ENCODE measurements at regions not wholly inside any gene's neighbourhood (a gene's known extent, or its start where the extent isn't known, plus 50 kb on each side); places are given as distances from the start of the nearest gene placed in this dataset.
A peak's percentile ranks its signal among the peaks of the same experiment; 100 is the strongest.

DNA sequence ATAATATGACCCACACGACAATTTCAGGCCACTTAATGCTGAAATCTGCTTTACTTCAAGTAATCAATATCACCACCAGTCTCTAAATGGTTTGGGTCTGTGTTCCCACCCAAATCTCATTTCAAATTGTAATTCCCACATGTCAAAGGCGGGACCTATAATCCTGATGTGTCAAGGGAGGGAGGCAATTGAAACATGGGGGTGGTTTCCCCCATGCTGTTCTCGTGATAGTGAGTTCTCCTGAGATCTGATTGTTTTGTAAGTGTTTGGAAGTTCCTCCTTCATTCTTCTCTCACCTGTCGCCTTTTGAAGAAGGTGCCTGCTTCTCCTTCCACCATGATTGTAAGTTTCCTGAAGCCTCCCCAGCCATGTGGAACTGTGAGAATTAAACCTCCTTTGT is 178.4 kb downstream of the CRPPA start:
- H3K4me3 ChIP-seq (ENCODE audit: low read depth, low read length), result no peak overlapping the region
- H3K9me3 ChIP-seq (ENCODE audit: control insufficient read depth, insufficient read depth, low read length), result no peaks in the 10 kb centered on the region
- DNase-seq (ENCODE audit: low read depth in 4 of 6, low spot score in 6 of 6), result no peak
- no peaks in the 10 kb centered on the region for H3K4me1 ChIP-seq (ENCODE audit: control insufficient read depth, insufficient read depth, low read length)
- no peaks in the 10 kb centered on the region for H3K36me3 ChIP-seq (ENCODE audit: control insufficient read depth, insufficient read depth, low read length)
- no peaks in the 10 kb centered on the region for H3K27me3 ChIP-seq (ENCODE audit: control insufficient read depth, insufficient read depth, low read length)
- WGBS (ENCODE audit: insufficient coverage), result 100% methylated on average over 1 of the region's 4 CpGs
- H3K27ac ChIP-seq (ENCODE audit: low read depth, low read length), result no peak overlapping the region

DNA sequence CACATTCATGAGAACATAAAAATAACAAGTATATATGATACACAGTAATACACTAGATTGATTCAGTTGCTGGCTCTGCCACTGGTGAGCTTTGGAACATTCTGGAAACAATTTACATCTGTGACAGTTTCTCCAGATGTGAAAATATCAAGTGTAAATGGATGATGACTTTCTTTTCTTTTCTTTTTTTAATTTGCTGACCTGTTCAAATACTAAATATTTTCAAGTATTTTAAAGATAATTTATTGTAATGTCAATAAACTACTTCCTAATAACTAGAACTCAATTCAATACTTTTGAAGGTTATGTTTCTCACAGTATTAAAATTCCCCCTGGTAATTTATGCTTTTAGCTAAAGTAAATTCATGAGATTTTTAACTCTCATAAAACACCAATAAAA is 180.3 kb downstream of the CRPPA start:
- Histone ChIP-seq H3K9me3 (ENCODE audit: control insufficient read depth, insufficient read depth, low read length) (no peaks in the 10 kb centered on the region), H3K4me3 (ENCODE audit: low read depth, low read length) (no peak overlapping the region), H3K27ac (ENCODE audit: low read depth, low read length) (no peak overlapping the region), H3K36me3 (ENCODE audit: control insufficient read depth, insufficient read depth, low read length) (no peaks in the 10 kb centered on the region), H3K27me3 (ENCODE audit: control insufficient read depth, insufficient read depth, low read length) (no peaks in the 10 kb centered on the region), H3K4me1 (ENCODE audit: control insufficient read depth, insufficient read depth, low read length) (no peaks in the 10 kb centered on the region)
- DNase-seq (ENCODE audit: low read depth in 4 of 6, low spot score in 6 of 6), result no peak

DNA sequence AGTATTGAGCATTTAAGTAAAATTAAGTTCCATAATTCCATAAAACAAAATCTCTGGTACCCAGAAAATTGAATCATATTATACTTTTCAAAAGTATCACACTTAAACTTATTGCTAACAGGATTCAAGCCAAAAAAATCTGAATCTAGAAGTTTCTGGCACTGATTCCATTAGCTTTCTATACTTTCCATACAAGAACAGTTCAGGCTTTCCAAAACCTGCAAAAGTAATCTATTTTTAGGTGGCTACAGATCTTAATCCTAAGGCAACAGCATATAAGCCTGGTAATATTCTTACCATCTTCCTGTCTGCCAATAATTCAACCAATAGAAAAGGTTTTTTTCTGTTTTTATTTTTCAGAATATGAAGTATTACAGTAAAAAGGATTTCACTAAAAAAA is 185.0 kb downstream of the CRPPA start:
- H3K27me3 ChIP-seq (ENCODE audit: control insufficient read depth, insufficient read depth, low read length), result no peaks in the 10 kb centered on the region
- no peaks in the 10 kb centered on the region for H3K9me3 ChIP-seq (ENCODE audit: control insufficient read depth, insufficient read depth, low read length)
- no peak overlapping the region for H3K4me3 ChIP-seq (ENCODE audit: low read depth, low read length)
- DNase-seq (ENCODE audit: low read depth in 4 of 6, low spot score in 6 of 6), result peak in 1 of 6 donors; percentile 28
- H3K27ac ChIP-seq (ENCODE audit: low read depth, low read length), result no peak overlapping the region
- no peaks in the 10 kb centered on the region for H3K4me1 ChIP-seq (ENCODE audit: control insufficient read depth, insufficient read depth, low read length)
- H3K36me3 ChIP-seq (ENCODE audit: control insufficient read depth, insufficient read depth, low read length), result no peaks in the 10 kb centered on the region

DNA sequence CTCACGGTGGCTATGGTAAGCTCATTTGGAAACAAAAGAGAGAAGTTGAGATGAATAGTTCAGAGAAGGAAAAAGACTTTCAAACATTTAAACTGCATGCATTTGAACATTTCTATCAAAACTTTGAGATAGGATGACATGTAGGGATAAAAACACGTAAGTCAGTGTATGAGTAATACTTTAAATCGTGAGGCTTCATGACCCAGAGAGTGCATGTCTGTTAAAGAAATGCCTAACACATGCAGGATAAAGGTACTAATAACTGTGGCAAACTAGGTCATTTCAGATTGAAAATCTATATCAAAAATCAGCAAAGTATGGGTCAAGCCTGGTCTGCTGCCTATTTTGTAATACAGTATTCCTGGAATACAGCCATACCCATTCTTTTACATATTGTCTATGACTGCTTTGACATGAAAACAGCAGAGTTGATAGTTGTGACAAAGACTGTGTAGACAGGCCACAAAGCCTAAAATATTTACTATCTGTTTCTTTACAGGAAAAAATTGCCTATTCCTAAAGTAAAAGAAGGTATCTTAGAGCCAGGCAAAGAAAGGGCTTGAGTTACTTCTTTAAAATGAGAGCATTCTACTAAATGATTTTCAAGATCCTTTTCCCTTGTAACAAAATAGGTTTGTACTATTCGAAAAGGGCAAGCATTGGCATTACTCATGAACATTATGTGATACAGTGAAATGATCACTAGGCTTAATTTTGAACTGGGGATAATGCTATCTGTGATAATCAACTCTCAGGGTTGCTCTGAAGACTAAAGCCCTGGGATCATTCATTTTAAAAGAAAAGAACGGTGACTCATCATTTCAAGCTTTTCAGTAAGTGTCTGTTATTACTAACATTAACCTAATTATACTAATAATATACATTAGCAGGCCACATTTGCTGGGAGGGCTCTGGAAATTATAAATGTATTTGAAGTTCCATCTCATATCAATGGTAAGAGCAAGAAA is 185.9 kb downstream of the CRPPA start:
- no peak overlapping the region for H3K27ac ChIP-seq (ENCODE audit: low read depth, low read length)
- H3K27me3 ChIP-seq (ENCODE audit: control insufficient read depth, insufficient read depth, low read length), result no peaks in the 10 kb centered on the region
- WGBS (ENCODE audit: insufficient coverage), result 100% methylated on average over 1 of the region's 5 CpGs
- no peaks in the 10 kb centered on the region for H3K4me1 ChIP-seq (ENCODE audit: control insufficient read depth, insufficient read depth, low read length)
- no peaks in the 10 kb centered on the region for H3K9me3 ChIP-seq (ENCODE audit: control insufficient read depth, insufficient read depth, low read length)
- H3K36me3 ChIP-seq (ENCODE audit: control insufficient read depth, insufficient read depth, low read length), result no peaks in the 10 kb centered on the region
- no peak for DNase-seq (ENCODE audit: low read depth in 4 of 6, low spot score in 6 of 6)
- H3K4me3 ChIP-seq (ENCODE audit: low read depth, low read length), result no peak overlapping the region

DNA sequence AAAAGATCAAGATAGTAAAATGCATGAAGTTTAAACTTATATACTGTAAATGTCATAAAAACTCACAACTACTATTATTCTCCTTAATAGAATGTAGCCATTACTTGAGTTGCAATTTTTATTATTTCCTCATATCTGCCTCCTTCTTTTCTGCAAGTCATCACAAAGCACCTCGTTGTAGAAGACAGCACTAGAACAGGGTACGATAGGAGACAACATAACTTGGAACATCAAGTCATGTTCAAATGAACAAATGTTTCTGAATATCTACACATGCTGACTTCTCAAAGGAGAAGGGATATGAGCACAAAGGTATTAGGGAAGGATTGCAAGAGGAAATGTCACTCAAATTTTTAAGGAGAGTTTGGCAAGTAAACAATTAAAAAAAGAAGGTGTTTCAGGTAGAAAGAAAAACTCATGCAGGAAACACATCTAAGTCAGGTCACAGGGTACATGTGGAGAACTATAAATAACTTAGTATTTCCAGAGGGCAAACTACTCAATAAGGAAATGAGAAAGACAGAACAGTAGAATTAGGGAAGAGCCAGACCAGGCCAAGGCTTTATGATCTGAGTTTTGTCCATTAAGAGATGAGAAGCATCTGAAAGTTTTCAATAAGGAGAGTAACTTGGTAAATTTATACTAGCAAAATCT is 186.7 kb downstream of the CRPPA start:
- DNase-seq (ENCODE audit: low read depth in 4 of 6, low spot score in 6 of 6), result no peak
- Histone ChIP-seq H3K36me3 (ENCODE audit: control insufficient read depth, insufficient read depth, low read length) (no peaks in the 10 kb centered on the region), H3K9me3 (ENCODE audit: control insufficient read depth, insufficient read depth, low read length) (peaks cover 3% of the 10 kb centered on the region), H3K27me3 (ENCODE audit: control insufficient read depth, insufficient read depth, low read length) (no peaks in the 10 kb centered on the region), H3K4me1 (ENCODE audit: control insufficient read depth, insufficient read depth, low read length) (no peaks in the 10 kb centered on the region), H3K27ac (ENCODE audit: low read depth, low read length) (no peak overlapping the region), H3K4me3 (ENCODE audit: low read depth, low read length) (no peak overlapping the region)
- WGBS (ENCODE audit: insufficient coverage), result no CpG with 5 or more reads among the region's 2 CpGs

DNA sequence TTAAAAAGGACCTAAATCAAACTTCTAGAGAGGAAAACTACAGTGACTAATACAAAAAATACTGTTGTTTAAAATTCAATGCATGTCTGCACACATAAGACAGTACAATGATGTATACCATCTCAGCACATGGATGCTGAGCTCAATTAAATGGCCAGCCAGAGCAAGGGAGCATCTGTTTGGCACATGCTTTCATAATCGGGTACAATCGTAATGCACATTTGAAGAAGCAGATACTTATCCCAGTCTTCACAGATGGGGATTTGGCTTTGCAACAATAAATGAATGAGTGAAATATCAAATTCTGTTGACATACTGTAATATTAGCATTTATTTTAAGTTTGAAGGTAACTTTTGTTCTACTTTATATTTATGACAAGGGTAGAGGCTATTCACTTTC is 187.8 kb downstream of the CRPPA start:
- DNase-seq (ENCODE audit: low read depth in 4 of 6, low spot score in 6 of 6), result peak in 2 of 6 donors; percentile 24 to 31
- H3K27me3 ChIP-seq (ENCODE audit: control insufficient read depth, insufficient read depth, low read length), result no peaks in the 10 kb centered on the region
- no peaks in the 10 kb centered on the region for H3K36me3 ChIP-seq (ENCODE audit: control insufficient read depth, insufficient read depth, low read length)
- H3K4me1 ChIP-seq (ENCODE audit: control insufficient read depth, insufficient read depth, low read length), result no peaks in the 10 kb centered on the region
- 67% methylated on average over 2 of the region's 2 CpGs for WGBS (ENCODE audit: insufficient coverage)
- no peak overlapping the region for H3K4me3 ChIP-seq (ENCODE audit: low read depth, low read length)
- peaks cover 3% of the 10 kb centered on the region for H3K9me3 ChIP-seq (ENCODE audit: control insufficient read depth, insufficient read depth, low read length)
- no peak overlapping the region for H3K27ac ChIP-seq (ENCODE audit: low read depth, low read length)

DNA sequence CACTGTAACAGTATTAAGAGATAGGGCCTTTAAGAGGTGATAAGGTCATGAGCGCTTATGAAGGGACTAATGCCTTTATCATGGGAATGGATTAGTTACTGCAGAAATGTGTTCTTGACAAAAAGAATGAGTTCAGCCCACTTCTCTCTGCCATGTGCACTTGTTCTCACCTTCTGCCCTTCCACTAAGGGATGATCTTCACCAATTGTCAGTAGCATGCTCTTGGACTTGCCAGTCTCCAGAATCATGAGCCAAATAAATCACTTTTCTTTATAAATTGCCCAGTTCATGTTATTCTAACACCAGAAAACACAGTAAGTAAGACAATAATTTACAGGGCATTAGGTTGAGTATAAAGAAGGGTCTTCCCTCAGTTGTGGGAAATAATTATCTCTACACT is 189.1 kb downstream of the CRPPA start:
- Histone ChIP-seq H3K27ac (ENCODE audit: low read depth, low read length) (no peak overlapping the region), H3K9me3 (ENCODE audit: control insufficient read depth, insufficient read depth, low read length) (peaks cover 3% of the 10 kb centered on the region), H3K4me3 (ENCODE audit: low read depth, low read length) (no peak overlapping the region), H3K4me1 (ENCODE audit: control insufficient read depth, insufficient read depth, low read length) (no peaks in the 10 kb centered on the region), H3K27me3 (ENCODE audit: control insufficient read depth, insufficient read depth, low read length) (no peaks in the 10 kb centered on the region), H3K36me3 (ENCODE audit: control insufficient read depth, insufficient read depth, low read length) (no peaks in the 10 kb centered on the region)
- WGBS (ENCODE audit: insufficient coverage), result no CpG with 5 or more reads among the region's 1 CpG
- no peak for DNase-seq (ENCODE audit: low read depth in 4 of 6, low spot score in 6 of 6)

DNA sequence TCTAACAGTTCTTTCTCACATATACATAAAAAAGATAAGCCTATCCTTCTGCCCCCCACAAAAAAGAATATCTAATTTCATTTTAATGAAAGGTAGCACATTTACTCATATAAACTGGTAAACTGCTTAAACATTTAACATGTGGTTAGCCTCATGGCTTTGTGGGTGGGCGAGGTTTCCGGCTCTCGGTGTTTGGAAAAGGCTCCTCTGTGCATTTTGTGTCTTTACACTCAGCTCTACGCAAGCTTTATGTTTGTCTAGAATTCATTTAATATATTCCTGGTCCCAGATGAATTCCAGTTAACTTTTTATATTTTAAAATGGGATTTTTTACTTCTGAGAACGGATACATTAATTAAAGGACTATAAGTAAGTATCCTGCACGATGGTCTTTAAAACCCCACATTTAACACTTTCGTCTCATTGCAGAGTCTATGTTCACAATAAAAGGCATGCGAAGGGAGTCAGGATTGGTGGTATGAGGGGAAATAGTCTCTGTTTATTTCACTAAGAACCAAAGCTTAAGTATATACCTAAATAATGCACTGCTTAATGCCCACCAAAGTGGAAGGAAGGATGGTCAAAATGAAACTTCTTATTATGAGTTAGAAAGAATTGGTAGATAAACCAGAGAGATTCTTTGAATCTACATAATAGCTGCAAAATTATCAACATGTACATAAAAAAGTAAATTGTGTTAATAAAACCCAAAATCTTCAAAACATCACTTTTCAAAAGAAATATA is 197.2 kb downstream of the CRPPA start:
- H3K27me3 ChIP-seq (ENCODE audit: control insufficient read depth, insufficient read depth, low read length), result no peaks in the 10 kb centered on the region
- H3K9me3 ChIP-seq (ENCODE audit: control insufficient read depth, insufficient read depth, low read length), result no peaks in the 10 kb centered on the region
- no CpG with 5 or more reads among the region's 8 CpGs for WGBS (ENCODE audit: insufficient coverage)
- H3K4me3 ChIP-seq (ENCODE audit: low read depth, low read length), result no peak overlapping the region
- H3K36me3 ChIP-seq (ENCODE audit: control insufficient read depth, insufficient read depth, low read length), result no peaks in the 10 kb centered on the region
- H3K27ac ChIP-seq (ENCODE audit: low read depth, low read length), result no peak overlapping the region
- no peaks in the 10 kb centered on the region for H3K4me1 ChIP-seq (ENCODE audit: control insufficient read depth, insufficient read depth, low read length)
- no peak for DNase-seq (ENCODE audit: low read depth in 4 of 6, low spot score in 6 of 6)

DNA sequence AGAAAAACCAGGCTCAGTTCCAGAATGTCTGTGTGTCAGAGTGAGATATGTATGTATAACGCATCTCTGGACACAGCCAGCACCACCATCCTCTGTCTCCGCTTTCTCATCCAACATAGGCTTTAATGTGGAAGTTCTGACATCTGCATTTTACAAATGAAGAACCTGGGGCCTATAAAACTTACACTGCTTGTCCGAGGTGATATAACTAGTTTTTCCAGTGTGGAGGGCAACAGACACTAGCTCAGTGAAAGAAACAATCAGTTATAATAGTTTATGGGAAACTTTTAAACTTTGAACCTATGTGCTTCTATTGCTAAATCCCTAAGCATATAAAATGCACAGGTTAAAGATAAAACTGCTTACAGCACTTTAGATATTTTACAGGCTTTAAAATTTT is 208.7 kb downstream of the CRPPA start:
- no peaks in the 10 kb centered on the region for H3K4me1 ChIP-seq (ENCODE audit: control insufficient read depth, insufficient read depth, low read length)
- no peak overlapping the region for H3K4me3 ChIP-seq (ENCODE audit: low read depth, low read length)
- H3K27ac ChIP-seq (ENCODE audit: low read depth, low read length), result no peak overlapping the region
- H3K36me3 ChIP-seq (ENCODE audit: control insufficient read depth, insufficient read depth, low read length), result no peaks in the 10 kb centered on the region
- no peaks in the 10 kb centered on the region for H3K27me3 ChIP-seq (ENCODE audit: control insufficient read depth, insufficient read depth, low read length)
- no CpG with 5 or more reads among the region's 3 CpGs for WGBS (ENCODE audit: insufficient coverage)
- no peaks in the 10 kb centered on the region for H3K9me3 ChIP-seq (ENCODE audit: control insufficient read depth, insufficient read depth, low read length)
- no peak for DNase-seq (ENCODE audit: low read depth in 4 of 6, low spot score in 6 of 6)

Measured in spinal cord (tissue), 9 donors.